ENCODE measurements at regions not wholly inside any gene's neighbourhood (a gene's known extent, or its start where the extent isn't known, plus 50 kb on each side); places are given as distances from the start of the nearest gene placed in this dataset.
A peak's percentile ranks its signal among the peaks of the same experiment; 100 is the strongest.

DNA sequence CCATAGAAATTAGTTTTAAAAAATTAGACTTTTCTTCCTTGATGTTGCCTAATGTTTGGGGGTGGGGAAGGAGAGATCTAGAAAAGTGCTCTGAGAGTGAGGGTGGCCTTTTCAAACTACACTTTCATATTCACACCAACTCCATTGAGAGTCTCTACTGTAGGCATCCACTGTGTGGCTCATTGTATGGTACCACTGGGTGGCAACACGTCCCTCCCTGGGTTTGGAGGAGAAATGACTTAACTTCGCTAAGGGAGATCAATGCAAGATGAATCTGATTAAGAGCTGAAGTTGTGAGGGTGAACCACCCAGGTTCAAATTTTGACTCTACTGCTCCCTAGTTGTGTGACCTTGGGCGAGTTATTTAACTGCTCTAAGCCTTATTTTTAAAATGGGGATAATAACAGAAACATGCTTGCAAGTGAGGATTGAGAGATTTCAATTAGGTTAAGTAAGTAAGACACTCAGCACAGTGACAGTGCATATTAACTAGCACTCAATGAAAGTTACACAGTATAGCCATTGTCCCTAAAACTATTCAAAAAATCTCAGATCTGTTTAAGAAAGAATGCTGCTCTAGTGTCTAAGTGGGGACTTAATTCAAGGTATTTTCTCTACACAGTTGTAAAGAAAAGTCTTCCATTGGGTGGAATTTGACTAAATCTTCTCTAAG is 193.5 kb upstream of the CNR1 start:
- TF ChIP-seq, protein P1, sequence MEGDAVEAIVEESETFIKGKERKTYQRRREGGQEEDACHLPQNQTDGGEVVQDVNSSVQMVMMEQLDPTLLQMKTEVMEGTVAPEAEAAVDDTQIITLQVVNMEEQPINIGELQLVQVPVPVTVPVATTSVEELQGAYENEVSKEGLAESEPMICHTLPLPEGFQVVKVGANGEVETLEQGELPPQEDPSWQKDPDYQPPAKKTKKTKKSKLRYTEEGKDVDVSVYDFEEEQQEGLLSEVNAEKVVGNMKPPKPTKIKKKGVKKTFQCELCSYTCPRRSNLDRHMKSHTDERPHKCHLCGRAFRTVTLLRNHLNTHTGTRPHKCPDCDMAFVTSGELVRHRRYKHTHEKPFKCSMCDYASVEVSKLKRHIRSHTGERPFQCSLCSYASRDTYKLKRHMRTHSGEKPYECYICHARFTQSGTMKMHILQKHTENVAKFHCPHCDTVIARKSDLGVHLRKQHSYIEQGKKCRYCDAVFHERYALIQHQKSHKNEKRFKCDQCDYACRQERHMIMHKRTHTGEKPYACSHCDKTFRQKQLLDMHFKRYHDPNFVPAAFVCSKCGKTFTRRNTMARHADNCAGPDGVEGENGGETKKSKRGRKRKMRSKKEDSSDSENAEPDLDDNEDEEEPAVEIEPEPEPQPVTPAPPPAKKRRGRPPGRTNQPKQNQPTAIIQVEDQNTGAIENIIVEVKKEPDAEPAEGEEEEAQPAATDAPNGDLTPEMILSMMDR (IDR thresholded peaks at IDR 0.05) = peak; percentile 3
- no peak for TF ChIP-seq EZH2phosphoT487 (IDR thresholded peaks at IDR 0.05)

Measured in neural progenitor cell (in vitro differentiated cells).